OCI-LY7 (cell line): ENCODE measurements at regions not wholly inside any gene's neighbourhood (a gene's known extent, or its start where the extent isn't known, plus 50 kb on each side); places are given as distances from the start of the nearest gene placed in this dataset.

ENCODE experiments used
- EZH2phosphoT487 ChIP-seq: fragments of 200-600 bp; sonication (generic); IDR thresholded peaks from 2 replicates; pipeline ENCODE4 v1.6.1; 2018; ENCODE audit warnings: low read depth, borderline replicate concordance, mild to moderate bottlenecking, mixed run types, antibody characterized with exemption, low read length, moderate library complexity, mixed read lengths
- TF ChIP-seq, protein P1 (sequence below): fragments of 200-600 bp; sonication (generic); conservative IDR thresholded peaks from 2 replicates; pipeline ENCODE4 v1.5.1; 2014; ENCODE audit warnings: mild to moderate bottlenecking, antibody characterized with exemption, low read length, moderate library complexity, mixed read lengths

DNA sequence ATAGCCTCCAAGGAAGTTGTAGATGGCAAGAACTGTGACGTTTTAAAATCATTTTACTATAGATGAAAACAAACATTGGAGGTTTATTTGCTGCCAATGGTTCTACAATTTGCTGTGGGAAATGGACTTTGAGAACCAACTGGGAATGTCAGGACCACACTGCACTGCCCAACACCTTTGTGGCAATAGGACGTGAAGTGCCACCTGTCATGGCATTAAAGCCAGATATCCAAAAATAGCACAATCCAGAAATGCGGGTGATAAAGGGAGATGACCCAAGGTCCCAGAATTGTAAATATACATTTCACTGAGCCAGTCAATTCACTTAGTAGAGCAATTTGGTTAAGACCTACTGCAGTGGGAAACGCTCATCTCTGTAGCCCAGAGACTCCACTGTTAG lies 116.4 kb downstream of the MPP7 start:
- TF ChIP-seq, protein P1, sequence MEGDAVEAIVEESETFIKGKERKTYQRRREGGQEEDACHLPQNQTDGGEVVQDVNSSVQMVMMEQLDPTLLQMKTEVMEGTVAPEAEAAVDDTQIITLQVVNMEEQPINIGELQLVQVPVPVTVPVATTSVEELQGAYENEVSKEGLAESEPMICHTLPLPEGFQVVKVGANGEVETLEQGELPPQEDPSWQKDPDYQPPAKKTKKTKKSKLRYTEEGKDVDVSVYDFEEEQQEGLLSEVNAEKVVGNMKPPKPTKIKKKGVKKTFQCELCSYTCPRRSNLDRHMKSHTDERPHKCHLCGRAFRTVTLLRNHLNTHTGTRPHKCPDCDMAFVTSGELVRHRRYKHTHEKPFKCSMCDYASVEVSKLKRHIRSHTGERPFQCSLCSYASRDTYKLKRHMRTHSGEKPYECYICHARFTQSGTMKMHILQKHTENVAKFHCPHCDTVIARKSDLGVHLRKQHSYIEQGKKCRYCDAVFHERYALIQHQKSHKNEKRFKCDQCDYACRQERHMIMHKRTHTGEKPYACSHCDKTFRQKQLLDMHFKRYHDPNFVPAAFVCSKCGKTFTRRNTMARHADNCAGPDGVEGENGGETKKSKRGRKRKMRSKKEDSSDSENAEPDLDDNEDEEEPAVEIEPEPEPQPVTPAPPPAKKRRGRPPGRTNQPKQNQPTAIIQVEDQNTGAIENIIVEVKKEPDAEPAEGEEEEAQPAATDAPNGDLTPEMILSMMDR, result no peak
- TF ChIP-seq EZH2phosphoT487, result no peak
